ENCODE measurements at regions not wholly inside any gene's neighbourhood (a gene's known extent, or its start where the extent isn't known, plus 50 kb on each side); places are given as distances from the start of the nearest gene placed in this dataset.

DNA sequence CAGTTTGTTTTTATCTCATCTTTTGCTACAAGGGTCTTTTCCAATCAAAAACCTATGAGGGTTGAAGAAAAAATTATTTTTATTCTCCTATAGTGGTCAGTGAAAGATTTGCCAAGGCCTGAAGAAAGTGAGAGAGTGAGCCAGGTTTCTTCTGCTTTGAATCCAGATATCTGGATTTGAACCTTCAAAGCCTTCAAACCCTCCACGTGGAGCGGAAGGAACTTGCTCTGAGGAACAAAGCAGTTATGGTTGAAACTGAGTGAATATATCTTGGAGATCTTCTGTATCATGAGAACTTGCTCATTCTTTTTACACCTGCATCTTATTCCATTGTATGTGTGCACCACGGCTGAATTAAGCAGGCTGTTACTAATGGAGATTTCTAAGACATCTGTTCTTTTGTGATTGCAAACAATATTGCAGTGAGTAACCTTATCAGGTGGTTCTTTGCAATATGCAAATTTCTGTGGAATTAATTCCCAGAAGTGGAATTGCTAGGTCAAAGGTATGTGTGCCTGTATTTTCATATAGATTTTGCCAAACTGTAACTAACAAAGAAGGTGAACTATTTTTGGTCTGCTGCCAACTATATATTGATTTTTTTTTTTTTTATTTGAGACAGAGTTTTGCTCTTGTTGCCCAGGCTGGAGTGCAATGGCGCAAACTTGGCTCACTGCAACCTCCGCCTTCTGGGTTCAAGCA is 147.9 kb downstream of the B3GNT2 start:
- no TSS peak for BruUV-seq (replicated peaks)
- Histone ChIP-seq H2AK5ac (ENCODE audit: low read depth, low read length) (no peak overlapping the region), H2AK9ac (replicated peaks; ENCODE audit: low read depth, low read length, poor library complexity) (no peak overlapping the region), H3K23ac (ENCODE audit: low read depth, low read length) (no peak overlapping the region), H4K8ac (ENCODE audit: low read depth in 2 of 2, low read length in 2 of 2) (no peak overlapping the region), H3K9ac (ENCODE audit: low read depth, low read length) (no peak overlapping the region), H3K4me3 (ENCODE audit: insufficient read depth, low read depth, low read length) (no peak overlapping the region), H2BK15ac (ENCODE audit: low read depth, low read length) (no peak overlapping the region), H3K14ac (replicated peaks; ENCODE audit: low read depth, low read length) (no peak overlapping the region), H2BK120ac (ENCODE audit: low read depth, low read length) (no peak overlapping the region), H2BK5ac (ENCODE audit: low read depth, low read length, poor library complexity, severe bottlenecking) (no peak overlapping the region), H3K9me1 (ENCODE audit: insufficient read depth, low read length) (no peaks in the 10 kb centered on the region), H3K36me3 (ENCODE audit: control insufficient read depth, insufficient read depth, low read length) (no peaks in the 10 kb centered on the region), H3K4me1 (ENCODE audit: control insufficient read depth, insufficient read depth, low read length) (no peaks in the 10 kb centered on the region), H3K56ac (ENCODE audit: extremely low read depth, insufficient read depth, low read length) (no peak overlapping the region), H4K20me1 (ENCODE audit: insufficient read depth, low read length) (no peaks in the 10 kb centered on the region), H2AFZ (replicated peaks; ENCODE audit: low read length, poor library complexity) (no peak overlapping the region), H4K91ac (ENCODE audit: insufficient read depth, low read depth, low read length) (no peak overlapping the region), H3K4ac (ENCODE audit: low read depth, low read length) (no peak overlapping the region), H3K9me3 (ENCODE audit: control insufficient read depth, insufficient read depth, low read length) (no peaks in the 10 kb centered on the region), H2BK20ac (ENCODE audit: low read depth, low read length) (no peak overlapping the region), H3K79me1 (ENCODE audit: low read depth in 1 of 2, low read length in 2 of 2) (no peaks in the 10 kb centered on the region), H3K4me2 (ENCODE audit: low read depth, low read length) (no peak overlapping the region), H4K5ac (ENCODE audit: low read depth, low read length) (no peak overlapping the region), H3K18ac (ENCODE audit: low read depth, low read length) (no peak overlapping the region), H3K27me3 (ENCODE audit: control insufficient read depth, insufficient read depth, low read length) (peaks cover 3% of the 10 kb centered on the region; the same call in 1 of the 2 replicates), H3K27ac (ENCODE audit: insufficient read depth, low read length) (no peak overlapping the region)
- ATAC-seq (ENCODE audit: low read depth) (no peak), DNase-seq (no peak)
- CTCF ChIA-PET = no interaction called here
- no CpG with 5 or more reads among the region's 5 CpGs for WGBS, 2 experiments (ENCODE audit: extremely low coverage in 2 of 2, insufficient read length in 1 of 2)
- POLR2A ChIA-PET (ENCODE audit: unreplicated experiment) = no interaction called here
- intact Hi-C loops (cut with micrococcal nuclease) = loop anchor here (1.0 kb wide), 1 partner anchor 413 kb away; no protein-coding TSS in a partner anchor
- dilution Hi-C loops (cut with HindIII; ENCODE audit: low sequenced_read_pairs, unreplicated experiment) = no loop called here
- no peak for TF ChIP-seq RCOR1 (IDR thresholded peaks at IDR 0.05; ENCODE audit: insufficient replicate concordance, low read length)
- no peak for TF ChIP-seq MXI1 (IDR thresholded peaks at IDR 0.05; ENCODE audit: borderline replicate concordance, low read depth, low read length)
- TF ChIP-seq, protein P1, sequence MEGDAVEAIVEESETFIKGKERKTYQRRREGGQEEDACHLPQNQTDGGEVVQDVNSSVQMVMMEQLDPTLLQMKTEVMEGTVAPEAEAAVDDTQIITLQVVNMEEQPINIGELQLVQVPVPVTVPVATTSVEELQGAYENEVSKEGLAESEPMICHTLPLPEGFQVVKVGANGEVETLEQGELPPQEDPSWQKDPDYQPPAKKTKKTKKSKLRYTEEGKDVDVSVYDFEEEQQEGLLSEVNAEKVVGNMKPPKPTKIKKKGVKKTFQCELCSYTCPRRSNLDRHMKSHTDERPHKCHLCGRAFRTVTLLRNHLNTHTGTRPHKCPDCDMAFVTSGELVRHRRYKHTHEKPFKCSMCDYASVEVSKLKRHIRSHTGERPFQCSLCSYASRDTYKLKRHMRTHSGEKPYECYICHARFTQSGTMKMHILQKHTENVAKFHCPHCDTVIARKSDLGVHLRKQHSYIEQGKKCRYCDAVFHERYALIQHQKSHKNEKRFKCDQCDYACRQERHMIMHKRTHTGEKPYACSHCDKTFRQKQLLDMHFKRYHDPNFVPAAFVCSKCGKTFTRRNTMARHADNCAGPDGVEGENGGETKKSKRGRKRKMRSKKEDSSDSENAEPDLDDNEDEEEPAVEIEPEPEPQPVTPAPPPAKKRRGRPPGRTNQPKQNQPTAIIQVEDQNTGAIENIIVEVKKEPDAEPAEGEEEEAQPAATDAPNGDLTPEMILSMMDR (conservative IDR thresholded peaks at IDR 0.05; ENCODE audit: low read depth, low read length) = no peak
- no peak for TF ChIP-seq MAZ (IDR thresholded peaks at IDR 0.05; ENCODE audit: borderline replicate concordance, low read depth, low read length)
- TF ChIP-seq FOS (IDR thresholded peaks at IDR 0.05; ENCODE audit: low read depth, low read length) = no peak
- TF ChIP-seq CHD1 (IDR thresholded peaks at IDR 0.05; ENCODE audit: low read depth, low read length) = no peak
- TF ChIP-seq, protein P2, sequence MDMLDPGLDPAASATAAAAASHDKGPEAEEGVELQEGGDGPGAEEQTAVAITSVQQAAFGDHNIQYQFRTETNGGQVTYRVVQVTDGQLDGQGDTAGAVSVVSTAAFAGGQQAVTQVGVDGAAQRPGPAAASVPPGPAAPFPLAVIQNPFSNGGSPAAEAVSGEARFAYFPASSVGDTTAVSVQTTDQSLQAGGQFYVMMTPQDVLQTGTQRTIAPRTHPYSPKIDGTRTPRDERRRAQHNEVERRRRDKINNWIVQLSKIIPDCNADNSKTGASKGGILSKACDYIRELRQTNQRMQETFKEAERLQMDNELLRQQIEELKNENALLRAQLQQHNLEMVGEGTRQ (IDR thresholded peaks at IDR 0.05; ENCODE audit: low read depth, low read length) = no peak
- no peak for TF ChIP-seq RAD21 (IDR thresholded peaks at IDR 0.05; ENCODE audit: low read length)
- in situ Hi-C loops (cut with MboI; ENCODE audit: low sequenced_read_pairs) = no loop called here

All from IMR-90 (cell line).